Common myeloid progenitor, CD34-positive (primary cell): ENCODE measurements at regions not wholly inside any gene's neighbourhood (a gene's known extent, or its start where the extent isn't known, plus 50 kb on each side); places are given as distances from the start of the nearest gene placed in this dataset.

Experiments used
- CTCF ChIA-PET: fragments of 350-600 bp; sonication (Branson Sonifier 250); formaldehyde crosslinking; loops from one replicate; lab custom pipeline; 2021; ENCODE audit warnings: antibody characterized with exemption; lab: Charles Lee
- POLR2A ChIA-PET: fragments of 350-600 bp; sonication (Branson Sonifier 250); formaldehyde crosslinking; loops from one replicate; lab custom pipeline; 2021; ENCODE audit warnings: antibody characterized with exemption; lab: Charles Lee
- DNase-seq, 3 donors: peaks; one replicate each; pipeline versions ENCODE4 v3.0.0 to v3.0.0-alpha.2; 2013
- H3K27ac ChIP-seq, 2 experiments: 1 replicate in 1 of 2; 2 replicates in 1 of 2; pipeline ENCODE4 v1.7.0; 2013; ENCODE audit warnings: inconsistent platforms in 2 of 2, low read length in 2 of 2, mild to moderate bottlenecking in 2 of 2, low read depth in 1 of 2, moderate library complexity in 1 of 2; ENCODE audit not compliant: severe bottlenecking in 2 of 2, insufficient read depth in 1 of 2, poor library complexity in 1 of 2
- H3K27me3 ChIP-seq, 5 experiments: replicated peaks in 2 of 5; 1 replicate in 3 of 5; 2 replicates in 2 of 5; pipeline versions ENCODE4 v1.6.1 to v1.7.0; 2013; ENCODE audit warnings: low read length in 4 of 5, mild to moderate bottlenecking in 2 of 5, moderate library complexity in 2 of 5, inconsistent platforms in 1 of 5; ENCODE audit not compliant: insufficient read depth in 5 of 5, control insufficient read depth in 4 of 5
- H3K36me3 ChIP-seq, 4 experiments: 1 replicate in 2 of 4; 2 replicates in 2 of 4; pipeline versions ENCODE4 v1.6.1 to v1.7.0; 2013; ENCODE audit warnings: low read length in 3 of 4, control low read depth in 1 of 4, mild to moderate bottlenecking in 1 of 4; ENCODE audit not compliant: control insufficient read depth in 4 of 4, insufficient read depth in 4 of 4
- H3K4me1 ChIP-seq, 4 experiments: 1 replicate in 3 of 4; 2 replicates in 1 of 4; pipeline versions ENCODE4 v1.6.1 to v1.7.1; 2013; ENCODE audit warnings: low read length in 3 of 4, mild to moderate bottlenecking in 3 of 4, control low read depth in 1 of 4, inconsistent platforms in 1 of 4, moderate library complexity in 1 of 4; ENCODE audit not compliant: control insufficient read depth in 4 of 4, insufficient read depth in 4 of 4; ENCODE audit errors: control extremely low read depth in 1 of 4
- H3K4me3 ChIP-seq, 7 experiments: 1 replicate in 4 of 7; 2 replicates in 3 of 7; pipeline versions ENCODE4 v1.5.1 to v1.7.0; 2013; ENCODE audit warnings: mild to moderate bottlenecking in 7 of 7, low read length in 6 of 7, moderate library complexity in 6 of 7, inconsistent platforms in 2 of 7, low read depth in 2 of 7, control low read depth in 1 of 7; ENCODE audit not compliant: insufficient read depth in 4 of 7, control insufficient read depth in 1 of 7; ENCODE audit errors: extremely low read depth in 1 of 7
- H3K9me3 ChIP-seq, 5 experiments: 1 replicate in 4 of 5; 2 replicates in 1 of 5; pipeline versions ENCODE4 v1.6.1 to v1.7.1; 2013; ENCODE audit warnings: low read length in 4 of 5, mild to moderate bottlenecking in 2 of 5, inconsistent platforms in 1 of 5, low read depth in 1 of 5, moderate library complexity in 1 of 5; ENCODE audit not compliant: control insufficient read depth in 4 of 5, insufficient read depth in 2 of 5; ENCODE audit errors: control extremely low read depth in 1 of 5
- WGBS: methylation state at CpG from one replicate; pipeline ENCODE4 v1.1.5; 2013; ENCODE audit not compliant: insufficient coverage; 5-methylcytosine and 5-hydroxymethylcytosine counted together

GRCh38 chr4:14452001-14452400 is 550.3 kb upstream of the CPEB2 start:
- Histone ChIP-seq H3K9me3 (no peaks in the 10 kb centered on the region), H3K4me3 (no peak overlapping the region), H3K4me1 (no peaks in the 10 kb centered on the region), H3K36me3 (no peaks in the 10 kb centered on the region), H3K27me3 (no peaks in the 10 kb centered on the region), H3K27ac (no peak overlapping the region)
- ChIA-PET CTCF (no interaction called here), POLR2A (no interaction called here)
- DNase-seq = no peak
- 99% methylated on average over 9 of the region's 12 CpGs for WGBS

GRCh38 chr4:14452764-14453163 is 549.5 kb upstream of the CPEB2 start:
- H3K4me3 ChIP-seq = no peak overlapping the region
- 95% methylated on average over 6 of the region's 6 CpGs for WGBS
- H3K27me3 ChIP-seq = no peaks in the 10 kb centered on the region
- ChIA-PET POLR2A (no interaction called here), CTCF (no interaction called here)
- H3K4me1 ChIP-seq = no peaks in the 10 kb centered on the region
- no peaks in the 10 kb centered on the region for H3K9me3 ChIP-seq
- no peaks in the 10 kb centered on the region for H3K36me3 ChIP-seq
- DNase-seq = no peak
- no peak overlapping the region for H3K27ac ChIP-seq

GRCh38 chr4:14458463-14458862 is 543.8 kb upstream of the CPEB2 start:
- DNase-seq = no peak

GRCh38 chr4:14465057-14465456 is 537.2 kb upstream of the CPEB2 start:
- H3K9me3 ChIP-seq = peaks cover 0 to 2% (median 0%) of the 10 kb centered on the region in 5 experiments
- POLR2A ChIA-PET = no interaction called here
- no peak for DNase-seq
- H3K4me3 ChIP-seq = no peak overlapping the region
- H3K36me3 ChIP-seq = no peaks in the 10 kb centered on the region
- no peaks in the 10 kb centered on the region for H3K4me1 ChIP-seq
- WGBS = no CpG with 5 or more reads among the region's 1 CpG
- H3K27ac ChIP-seq = no peak overlapping the region
- CTCF ChIA-PET = interaction anchor here (0.7 to 0.8 kb wide), 2 partner anchors 8 to 104 kb away, joined by 3 read pairs; no protein-coding TSS in a partner anchor
- no peaks in the 10 kb centered on the region for H3K27me3 ChIP-seq

More at GRCh38 chr4:14458463-14458862, 543.8 kb upstream of the CPEB2 start:
- ChIA-PET POLR2A (no interaction called here), CTCF (no interaction called here)
- H3K9me3 ChIP-seq = peaks cover 0 to 2% (median 0%) of the 10 kb centered on the region in 5 experiments
- H3K36me3 ChIP-seq = no peaks in the 10 kb centered on the region
- H3K4me1 ChIP-seq = no peaks in the 10 kb centered on the region
- H3K27ac ChIP-seq = no peak overlapping the region
- no peak overlapping the region for H3K4me3 ChIP-seq
- WGBS = 100% methylated on average over 1 of the region's 2 CpGs
- H3K27me3 ChIP-seq = no peaks in the 10 kb centered on the region

GRCh38 chr4:14465507-14465906 is 536.8 kb upstream of the CPEB2 start:
- no peak overlapping the region for H3K4me3 ChIP-seq
- peaks cover 0 to 2% (median 0%) of the 10 kb centered on the region in 5 experiments for H3K9me3 ChIP-seq
- no peaks in the 10 kb centered on the region for H3K36me3 ChIP-seq
- CTCF ChIA-PET = interaction anchor here (0.6 to 0.8 kb wide), 2 partner anchors 8 to 11 kb away, joined by 3 read pairs; no protein-coding TSS in a partner anchor
- no peaks in the 10 kb centered on the region for H3K4me1 ChIP-seq
- H3K27ac ChIP-seq = no peak overlapping the region
- POLR2A ChIA-PET = no interaction called here
- no peaks in the 10 kb centered on the region for H3K27me3 ChIP-seq
- DNase-seq = no peak
- 0% methylated on average over 1 of the region's 5 CpGs for WGBS

GRCh38 chr4:14478504-14478903 is 523.8 kb upstream of the CPEB2 start:
- no peaks in the 10 kb centered on the region for H3K36me3 ChIP-seq
- H3K27ac ChIP-seq = no peak overlapping the region
- no peak overlapping the region for H3K4me3 ChIP-seq
- WGBS = 100% methylated on average over 4 of the region's 5 CpGs
- ChIA-PET CTCF (no interaction called here), POLR2A (no interaction called here)
- no peaks in the 10 kb centered on the region for H3K27me3 ChIP-seq
- H3K9me3 ChIP-seq = peaks cover 0 to 2% (median 0%) of the 10 kb centered on the region in 5 experiments
- no peaks in the 10 kb centered on the region for H3K4me1 ChIP-seq
- no peak for DNase-seq

- Histone ChIP-seq H3K27ac (no peak overlapping the region), H3K4me3 (no peak overlapping the region), H3K36me3 (no peaks in the 10 kb centered on the region), H3K9me3 (no peaks in the 10 kb centered on the region), H3K4me1 (no peaks in the 10 kb centered on the region), H3K27me3 (no peaks in the 10 kb centered on the region)
- ChIA-PET CTCF (no interaction called here), POLR2A (no interaction called here)
- WGBS = no CpG with 5 or more reads among the region's 1 CpG
- no peak for DNase-seq
These were observed 505.9 kb upstream of the CPEB2 start for GRCh38 chr4:14496408-14496807.
